Neural progenitor cell (in vitro differentiated cells): ENCODE measurements at regions not wholly inside any gene's neighbourhood (a gene's known extent, or its start where the extent isn't known, plus 50 kb on each side); places are given as distances from the start of the nearest gene placed in this dataset.

Source experiments
- EZH2 ChIP-seq: fragments of 200-600 bp; sonication (generic); IDR thresholded peaks from 2 replicates; pipeline ENCODE4 v1.6.1; 2017; ENCODE audit warnings: antibody characterized with exemption, mild to moderate bottlenecking, moderate library complexity
- TF ChIP-seq, protein P1 (sequence below): fragments of 200-600 bp; sonication (generic); IDR thresholded peaks from 2 replicates; pipeline ENCODE4 v1.5.1; 2017; ENCODE audit warnings: antibody characterized with exemption, mild to moderate bottlenecking

DNA sequence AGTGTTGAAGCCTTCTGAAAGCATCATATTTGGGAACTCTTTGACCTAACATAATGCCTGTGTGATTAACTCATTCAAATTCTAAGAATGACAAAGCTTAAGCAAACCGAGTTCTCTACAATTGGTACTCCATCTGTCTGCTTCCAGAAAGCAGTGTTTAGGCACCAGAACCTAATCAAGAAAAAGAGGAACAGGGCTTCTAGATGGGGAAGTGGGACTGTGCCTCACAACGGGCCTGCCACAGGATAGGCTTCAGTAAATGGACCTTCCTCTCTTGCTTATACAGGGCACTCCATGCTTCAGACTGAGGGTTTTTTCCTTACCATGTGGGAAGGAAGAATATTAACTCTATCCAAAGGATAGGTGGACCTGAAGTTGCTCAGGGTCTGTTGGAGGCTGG, 808.1 kb downstream of the XPNPEP1 start:
- TF ChIP-seq, protein P1, sequence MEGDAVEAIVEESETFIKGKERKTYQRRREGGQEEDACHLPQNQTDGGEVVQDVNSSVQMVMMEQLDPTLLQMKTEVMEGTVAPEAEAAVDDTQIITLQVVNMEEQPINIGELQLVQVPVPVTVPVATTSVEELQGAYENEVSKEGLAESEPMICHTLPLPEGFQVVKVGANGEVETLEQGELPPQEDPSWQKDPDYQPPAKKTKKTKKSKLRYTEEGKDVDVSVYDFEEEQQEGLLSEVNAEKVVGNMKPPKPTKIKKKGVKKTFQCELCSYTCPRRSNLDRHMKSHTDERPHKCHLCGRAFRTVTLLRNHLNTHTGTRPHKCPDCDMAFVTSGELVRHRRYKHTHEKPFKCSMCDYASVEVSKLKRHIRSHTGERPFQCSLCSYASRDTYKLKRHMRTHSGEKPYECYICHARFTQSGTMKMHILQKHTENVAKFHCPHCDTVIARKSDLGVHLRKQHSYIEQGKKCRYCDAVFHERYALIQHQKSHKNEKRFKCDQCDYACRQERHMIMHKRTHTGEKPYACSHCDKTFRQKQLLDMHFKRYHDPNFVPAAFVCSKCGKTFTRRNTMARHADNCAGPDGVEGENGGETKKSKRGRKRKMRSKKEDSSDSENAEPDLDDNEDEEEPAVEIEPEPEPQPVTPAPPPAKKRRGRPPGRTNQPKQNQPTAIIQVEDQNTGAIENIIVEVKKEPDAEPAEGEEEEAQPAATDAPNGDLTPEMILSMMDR = no peak
- no peak for TF ChIP-seq EZH2
